ENCODE measurements at regions not wholly inside any gene's neighbourhood (a gene's known extent, or its start where the extent isn't known, plus 50 kb on each side); places are given as distances from the start of the nearest gene placed in this dataset.

DNA sequence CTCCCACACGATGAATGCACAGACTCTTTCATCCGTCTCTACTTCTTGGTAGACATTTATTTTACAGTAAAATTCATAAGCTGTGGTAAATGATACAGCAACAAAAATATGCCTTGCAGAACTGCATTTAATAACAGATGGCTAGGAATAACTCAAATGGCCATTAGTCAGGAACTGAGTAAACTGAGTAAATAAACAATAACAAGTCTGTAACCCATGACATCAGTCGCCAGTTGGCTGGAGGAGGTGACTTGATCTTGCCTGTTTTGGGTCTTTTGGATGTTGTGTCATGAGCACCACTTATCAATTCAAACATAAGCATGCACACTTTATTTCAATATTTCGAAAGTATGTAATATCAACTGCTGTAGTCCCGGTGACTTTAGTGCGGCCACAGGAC is 632.6 kb upstream of the ARGLU1 start:
- Histone ChIP-seq H3K9me3 (ENCODE audit: control insufficient read depth in 1 of 2, low read length in 2 of 2) (no peaks in the 10 kb centered on the region), H3K27me3 (ENCODE audit: insufficient read depth, low read length) (no peaks in the 10 kb centered on the region), H3K4me1 (ENCODE audit: insufficient read depth, low read length) (no peaks in the 10 kb centered on the region), H3K27ac (ENCODE audit: low read depth, low read length) (no peak overlapping the region), H3K36me3 (ENCODE audit: insufficient read depth, low read length) (no peaks in the 10 kb centered on the region), H3K4me3 (ENCODE audit: low read length in 2 of 2) (no peak overlapping the region)
- intact Hi-C loops (cut with micrococcal nuclease): no loop called here
- ChIA-PET POLR2A (ENCODE audit: partially characterized antibody) (no interaction called here), CTCF (ENCODE audit: partially characterized antibody) (no interaction called here)
- Mint-ChIP-seq H3K27me3 (no peaks in the 10 kb centered on the region), H3K27ac (no peak overlapping the region), H3K36me3 (no peaks in the 10 kb centered on the region), H3K4me3 (no peak overlapping the region), H3K9me3 (peaks cover 0 to 1% (median 0%) of the 10 kb centered on the region in 8 donors), H3K4me1 (peaks cover 0 to 2% (median under 1%) of the 10 kb centered on the region in 4 donors)
- DNase-seq: no peak

DNA sequence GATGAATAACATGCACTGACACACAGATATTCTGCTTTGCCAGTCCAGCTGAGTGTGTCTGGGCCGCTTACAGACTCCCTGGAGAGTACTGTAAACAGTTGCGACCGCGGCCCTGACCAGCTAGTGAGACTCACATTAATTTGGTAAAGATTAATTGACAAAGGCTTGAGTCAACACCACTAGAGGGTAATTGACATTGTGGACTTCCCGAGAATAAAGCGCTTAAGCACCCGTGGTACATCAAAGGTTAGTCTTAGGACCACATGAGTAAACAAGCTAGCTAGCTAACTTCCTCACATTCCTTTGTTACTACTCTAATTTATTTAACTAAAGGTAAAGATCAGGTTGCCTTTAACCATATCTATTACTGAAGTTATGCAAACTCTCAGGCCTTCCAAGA is 624.4 kb upstream of the ARGLU1 start:
- POLR2A ChIA-PET (ENCODE audit: partially characterized antibody): no interaction called here
- H3K9me3 ChIP-seq (ENCODE audit: control insufficient read depth in 1 of 2, low read length in 2 of 2): no peaks in the 10 kb centered on the region
- intact Hi-C loops (cut with micrococcal nuclease): no loop called here
- H3K36me3 Mint-ChIP-seq: no peaks in the 10 kb centered on the region
- H3K4me3 ChIP-seq (ENCODE audit: low read length in 2 of 2): no peak overlapping the region
- no peak overlapping the region for H3K4me3 Mint-ChIP-seq
- no peaks in the 10 kb centered on the region for H3K4me1 ChIP-seq (ENCODE audit: insufficient read depth, low read length)
- no peak overlapping the region for H3K27ac ChIP-seq (ENCODE audit: low read depth, low read length)
- H3K27me3 ChIP-seq (ENCODE audit: insufficient read depth, low read length): no peaks in the 10 kb centered on the region
- no peaks in the 10 kb centered on the region for H3K4me1 Mint-ChIP-seq
- CTCF ChIA-PET (ENCODE audit: partially characterized antibody): interaction anchor here (1.5 kb wide), 1 partner anchor 13 kb away, joined by 4 read pairs; no protein-coding TSS in a partner anchor
- peaks cover 0 to 3% (median 0%) of the 10 kb centered on the region in 8 donors for H3K9me3 Mint-ChIP-seq
- no peaks in the 10 kb centered on the region for H3K36me3 ChIP-seq (ENCODE audit: insufficient read depth, low read length)
- H3K27ac Mint-ChIP-seq: no peak overlapping the region
- DNase-seq: no peak
- peaks cover 0 to 1% of the 10 kb centered on the region in 2 donors for H3K27me3 Mint-ChIP-seq

GRCh38 chr13:107190065-107190464 is 622.1 kb upstream of the ARGLU1 start:
- H3K27me3 ChIP-seq (ENCODE audit: insufficient read depth, low read length): no peaks in the 10 kb centered on the region
- H3K4me3 ChIP-seq (ENCODE audit: low read length in 2 of 2): no peak overlapping the region
- no peaks in the 10 kb centered on the region for H3K4me1 ChIP-seq (ENCODE audit: insufficient read depth, low read length)
- intact Hi-C loops (cut with micrococcal nuclease): no loop called here
- Mint-ChIP-seq H3K4me3 (no peak overlapping the region), H3K27ac (no peak overlapping the region), H3K36me3 (no peaks in the 10 kb centered on the region), H3K27me3 (peaks cover 0 to 1% of the 10 kb centered on the region in 2 donors), H3K9me3 (peaks cover 0 to 3% (median 0%) of the 10 kb centered on the region in 8 donors), H3K4me1 (no peaks in the 10 kb centered on the region)
- H3K27ac ChIP-seq (ENCODE audit: low read depth, low read length): no peak overlapping the region
- no peaks in the 10 kb centered on the region for H3K36me3 ChIP-seq (ENCODE audit: insufficient read depth, low read length)
- ChIA-PET POLR2A (ENCODE audit: partially characterized antibody) (no interaction called here), CTCF (ENCODE audit: partially characterized antibody) (no interaction called here)
- DNase-seq: no peak
- H3K9me3 ChIP-seq (ENCODE audit: control insufficient read depth in 1 of 2, low read length in 2 of 2): no peaks in the 10 kb centered on the region

DNA sequence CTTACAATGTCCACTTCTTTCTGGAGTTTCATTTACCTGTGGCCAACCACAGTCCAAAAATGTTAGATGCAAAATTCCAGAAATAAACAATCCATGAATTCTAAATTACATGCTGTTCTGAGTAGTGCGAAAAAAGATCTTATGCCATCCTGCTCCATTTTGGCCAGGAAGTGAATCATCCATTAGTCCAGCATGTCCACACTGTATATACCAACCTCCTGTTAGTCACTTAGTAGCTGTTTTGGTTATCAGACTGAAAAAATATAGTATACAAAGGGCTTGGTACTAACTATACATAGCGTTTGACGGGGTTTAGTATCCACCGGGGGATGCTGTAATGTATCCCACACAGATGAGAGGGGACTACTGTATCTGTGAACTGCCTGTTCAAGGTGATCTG is 618.0 kb upstream of the ARGLU1 start:
- H3K9me3 Mint-ChIP-seq: peaks cover 0 to 15% (median 2%) of the 10 kb centered on the region in 8 donors
- H3K4me1 ChIP-seq (ENCODE audit: insufficient read depth, low read length): no peaks in the 10 kb centered on the region
- no peaks in the 10 kb centered on the region for H3K36me3 ChIP-seq (ENCODE audit: insufficient read depth, low read length)
- ChIA-PET CTCF (ENCODE audit: partially characterized antibody) (no interaction called here), POLR2A (ENCODE audit: partially characterized antibody) (no interaction called here)
- H3K27ac Mint-ChIP-seq: no peak overlapping the region
- H3K4me3 Mint-ChIP-seq: no peak overlapping the region
- H3K27ac ChIP-seq (ENCODE audit: low read depth, low read length): no peak overlapping the region
- no peaks in the 10 kb centered on the region for H3K27me3 ChIP-seq (ENCODE audit: insufficient read depth, low read length)
- no peaks in the 10 kb centered on the region for H3K4me1 Mint-ChIP-seq
- DNase-seq: no peak
- H3K36me3 Mint-ChIP-seq: no peaks in the 10 kb centered on the region
- no peak overlapping the region for H3K4me3 ChIP-seq (ENCODE audit: low read length in 2 of 2)
- H3K9me3 ChIP-seq (ENCODE audit: control insufficient read depth in 1 of 2, low read length in 2 of 2): no peaks in the 10 kb centered on the region
- intact Hi-C loops (cut with micrococcal nuclease): no loop called here
- H3K27me3 Mint-ChIP-seq: no peaks in the 10 kb centered on the region

DNA sequence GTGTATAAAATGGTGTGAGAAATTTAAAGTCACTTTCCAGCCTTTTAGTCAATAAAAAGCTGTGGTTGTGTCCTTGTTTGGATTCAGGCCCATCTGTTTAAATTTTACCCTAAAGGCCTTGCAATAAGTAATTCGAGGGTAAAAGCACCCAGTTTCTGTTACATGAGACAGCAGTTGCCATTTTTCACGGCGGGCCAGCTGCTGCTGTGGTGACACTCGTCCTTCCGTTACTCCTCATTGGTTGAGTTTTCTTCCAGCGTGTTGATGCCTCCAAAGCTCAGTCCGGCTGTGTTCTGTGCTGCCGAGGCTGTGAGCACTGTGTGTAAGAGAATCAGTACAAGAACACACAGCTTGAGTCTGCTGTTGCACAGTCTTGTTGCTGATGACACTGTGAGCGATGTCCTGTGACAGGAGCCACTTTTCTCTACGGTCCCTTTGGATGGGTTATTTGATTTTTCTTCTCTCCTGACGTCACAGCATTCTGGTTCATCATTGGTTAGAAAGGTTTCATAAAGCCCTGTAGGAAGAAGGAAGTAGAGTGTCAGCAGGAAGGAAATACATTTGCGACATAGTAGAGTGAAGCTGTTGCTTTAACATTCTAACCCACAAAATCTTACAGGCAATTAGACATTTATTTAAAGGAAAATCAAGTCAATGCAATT is 602.5 kb upstream of the ARGLU1 start:
- H3K36me3 Mint-ChIP-seq: no peaks in the 10 kb centered on the region

GRCh38 chr13:107157271-107157670 is 589.3 kb upstream of the ARGLU1 start:
- DNase-seq: no peak
- H3K27ac Mint-ChIP-seq: no peak overlapping the region
- H3K36me3 Mint-ChIP-seq: no peaks in the 10 kb centered on the region
- no peak overlapping the region for H3K4me3 ChIP-seq (ENCODE audit: low read length in 2 of 2)
- H3K9me3 ChIP-seq (ENCODE audit: control insufficient read depth in 1 of 2, low read length in 2 of 2): no peaks in the 10 kb centered on the region
- no peaks in the 10 kb centered on the region for H3K27me3 ChIP-seq (ENCODE audit: insufficient read depth, low read length)
- POLR2A ChIA-PET (ENCODE audit: partially characterized antibody): no interaction called here
- H3K4me1 Mint-ChIP-seq: no peaks in the 10 kb centered on the region
- intact Hi-C loops (cut with micrococcal nuclease): no loop called here
- CTCF ChIA-PET (ENCODE audit: partially characterized antibody): no interaction called here
- H3K36me3 ChIP-seq (ENCODE audit: insufficient read depth, low read length): no peaks in the 10 kb centered on the region
- no peaks in the 10 kb centered on the region for H3K27me3 Mint-ChIP-seq
- H3K4me3 Mint-ChIP-seq: no peak overlapping the region
- H3K4me1 ChIP-seq (ENCODE audit: insufficient read depth, low read length): no peaks in the 10 kb centered on the region
- H3K27ac ChIP-seq (ENCODE audit: low read depth, low read length): no peak overlapping the region
- peaks cover 0 to 4% (median 0%) of the 10 kb centered on the region in 8 donors for H3K9me3 Mint-ChIP-seq

More for the DNA sequence above, 602.5 kb upstream of the ARGLU1 start:
- H3K27me3 ChIP-seq (ENCODE audit: insufficient read depth, low read length): no peaks in the 10 kb centered on the region
- H3K4me1 ChIP-seq (ENCODE audit: insufficient read depth, low read length): no peaks in the 10 kb centered on the region
- H3K9me3 Mint-ChIP-seq: peaks cover 0 to 14% (median 4%) of the 10 kb centered on the region in 8 donors
- H3K36me3 ChIP-seq (ENCODE audit: insufficient read depth, low read length): no peaks in the 10 kb centered on the region
- DNase-seq: no peak
- H3K4me1 Mint-ChIP-seq: no peaks in the 10 kb centered on the region
- ChIA-PET CTCF (ENCODE audit: partially characterized antibody) (no interaction called here), POLR2A (ENCODE audit: partially characterized antibody) (no interaction called here)
- H3K27ac ChIP-seq (ENCODE audit: low read depth, low read length): no peak overlapping the region
- no peak overlapping the region for H3K27ac Mint-ChIP-seq
- H3K9me3 ChIP-seq (ENCODE audit: control insufficient read depth in 1 of 2, low read length in 2 of 2): no peaks in the 10 kb centered on the region
- peaks cover 0 to 2% of the 10 kb centered on the region in 2 donors for H3K27me3 Mint-ChIP-seq
- intact Hi-C loops (cut with micrococcal nuclease): no loop called here
- H3K4me3 Mint-ChIP-seq: no peak overlapping the region
- no peak overlapping the region for H3K4me3 ChIP-seq (ENCODE audit: low read length in 2 of 2)

- H3K4me3 Mint-ChIP-seq: no peak overlapping the region
- DNase-seq: no peak
- H3K27me3 Mint-ChIP-seq: no peaks in the 10 kb centered on the region
- H3K27ac ChIP-seq (ENCODE audit: low read depth, low read length): no peak overlapping the region
- intact Hi-C loops (cut with micrococcal nuclease): no loop called here
- no peaks in the 10 kb centered on the region for H3K9me3 ChIP-seq (ENCODE audit: control insufficient read depth in 1 of 2, low read length in 2 of 2)
- H3K27me3 ChIP-seq (ENCODE audit: insufficient read depth, low read length): no peaks in the 10 kb centered on the region
- peaks cover 0 to 11% (median 5%) of the 10 kb centered on the region in 8 donors for H3K9me3 Mint-ChIP-seq
- H3K4me1 ChIP-seq (ENCODE audit: insufficient read depth, low read length): no peaks in the 10 kb centered on the region
- H3K36me3 ChIP-seq (ENCODE audit: insufficient read depth, low read length): no peaks in the 10 kb centered on the region
- ChIA-PET CTCF (ENCODE audit: partially characterized antibody) (no interaction called here), POLR2A (ENCODE audit: partially characterized antibody) (no interaction called here)
- H3K27ac Mint-ChIP-seq: no peak overlapping the region
- H3K4me1 Mint-ChIP-seq: no peaks in the 10 kb centered on the region
- H3K4me3 ChIP-seq (ENCODE audit: low read length in 2 of 2): no peak overlapping the region
- no peaks in the 10 kb centered on the region for H3K36me3 Mint-ChIP-seq
Observed at GRCh38 chr13:107144432-107144831, 576.5 kb upstream of the ARGLU1 start.

GRCh38 chr13:107141767-107142166 is 573.8 kb upstream of the ARGLU1 start:
- H3K27ac Mint-ChIP-seq: no peak overlapping the region
- Histone ChIP-seq H3K27me3 (ENCODE audit: insufficient read depth, low read length) (no peaks in the 10 kb centered on the region), H3K9me3 (ENCODE audit: control insufficient read depth in 1 of 2, low read length in 2 of 2) (no peaks in the 10 kb centered on the region), H3K4me1 (ENCODE audit: insufficient read depth, low read length) (no peaks in the 10 kb centered on the region), H3K36me3 (ENCODE audit: insufficient read depth, low read length) (no peaks in the 10 kb centered on the region), H3K4me3 (ENCODE audit: low read length in 2 of 2) (no peak overlapping the region), H3K27ac (ENCODE audit: low read depth, low read length) (no peak overlapping the region)
- H3K4me1 Mint-ChIP-seq: no peaks in the 10 kb centered on the region
- H3K36me3 Mint-ChIP-seq: no peaks in the 10 kb centered on the region
- H3K4me3 Mint-ChIP-seq: no peak overlapping the region
- H3K9me3 Mint-ChIP-seq: peaks cover 0 to 5% (median under 1%) of the 10 kb centered on the region in 8 donors
- intact Hi-C loops (cut with micrococcal nuclease): no loop called here
- no peak for DNase-seq
- ChIA-PET POLR2A (ENCODE audit: partially characterized antibody) (no interaction called here), CTCF (ENCODE audit: partially characterized antibody) (no interaction called here)
- H3K27me3 Mint-ChIP-seq: no peaks in the 10 kb centered on the region

Data from CD4-positive, alpha-beta memory T cell (primary cell).